ENCODE measurements at regions not wholly inside any gene's neighbourhood (a gene's known extent, or its start where the extent isn't known, plus 50 kb on each side); places are given as distances from the start of the nearest gene placed in this dataset.

DNA sequence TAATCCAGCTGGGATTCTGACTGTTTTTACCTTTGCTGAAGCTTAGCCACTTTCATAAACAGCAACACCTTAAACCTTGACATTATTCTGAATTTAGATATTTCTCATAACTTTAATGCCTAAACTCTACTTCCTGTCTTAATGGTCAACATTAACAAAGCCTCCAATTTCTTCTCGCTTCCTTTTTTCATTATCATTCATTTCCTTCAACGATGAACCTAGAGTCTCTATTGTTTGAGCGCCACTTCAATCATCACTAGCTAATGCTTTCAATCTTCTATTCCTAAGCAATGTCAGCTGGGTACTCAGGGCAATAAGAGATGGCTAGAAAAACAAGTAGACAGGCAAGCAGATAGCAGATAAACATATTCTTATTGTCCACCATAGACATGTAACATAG, 96.6 kb upstream of the TMEM196 start:
- Histone ChIP-seq H3K9me3 (ENCODE audit: control insufficient read depth in 2 of 2, insufficient read depth in 1 of 2, low read length in 1 of 2) (no peaks in the 10 kb centered on the region), H3K27me3 (ENCODE audit: control insufficient read depth in 2 of 2, insufficient read depth in 1 of 2, low read length in 1 of 2) (no peaks in the 10 kb centered on the region), H3K36me3 (ENCODE audit: control insufficient read depth in 2 of 2, insufficient read depth in 2 of 2, low read length in 1 of 2) (no peaks in the 10 kb centered on the region), H3K27ac (ENCODE audit: low read depth in 1 of 2, low read length in 1 of 2) (no peak overlapping the region), H3K4me3 (ENCODE audit: low read length in 2 of 2) (no peak overlapping the region), H3K4me1 (ENCODE audit: control insufficient read depth in 2 of 2, insufficient read depth in 2 of 2, low read length in 2 of 2) (no peaks in the 10 kb centered on the region)
- no peak for DNase-seq (ENCODE audit: low read depth in 6 of 9, low spot score in 9 of 9)
- WGBS: 93% methylated on average over 3 of the region's 3 CpGs

DNA sequence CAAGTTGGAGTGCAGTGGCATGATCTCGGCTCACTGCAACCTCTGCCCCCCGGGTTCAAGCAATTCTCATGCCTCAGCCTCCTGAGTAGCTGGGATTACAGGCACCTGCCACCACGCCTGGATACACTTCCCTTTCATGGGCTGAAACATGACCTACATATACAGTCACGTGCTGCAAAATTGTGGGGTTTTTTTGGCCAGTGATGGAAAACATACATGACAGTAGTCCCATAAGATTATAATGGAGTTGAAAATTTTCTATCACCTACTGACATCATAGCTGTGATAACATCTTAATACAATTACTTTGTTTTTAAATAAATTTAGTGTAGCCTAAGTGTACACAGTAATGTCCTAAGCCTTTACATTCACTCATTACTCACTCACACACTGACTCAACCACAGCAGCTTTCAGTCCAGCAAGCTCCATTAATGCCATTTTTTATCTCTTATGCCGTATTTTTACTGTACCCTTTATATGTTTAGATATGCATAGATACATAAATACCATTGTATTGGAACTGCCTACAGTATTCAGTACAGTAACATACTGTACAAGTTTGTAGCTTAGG, 79.9 kb upstream of the TMEM196 start:
- no peaks in the 10 kb centered on the region for H3K4me1 ChIP-seq (ENCODE audit: control insufficient read depth in 2 of 2, insufficient read depth in 2 of 2, low read length in 2 of 2)
- H3K9me3 ChIP-seq (ENCODE audit: control insufficient read depth in 2 of 2, insufficient read depth in 1 of 2, low read length in 1 of 2): no peaks in the 10 kb centered on the region
- 88% methylated on average over 5 of the region's 5 CpGs for WGBS
- no peaks in the 10 kb centered on the region for H3K36me3 ChIP-seq (ENCODE audit: control insufficient read depth in 2 of 2, insufficient read depth in 2 of 2, low read length in 1 of 2)
- no peak for DNase-seq (ENCODE audit: low read depth in 6 of 9, low spot score in 9 of 9)
- H3K4me3 ChIP-seq (ENCODE audit: low read length in 2 of 2): no peak overlapping the region
- no peak overlapping the region for H3K27ac ChIP-seq (ENCODE audit: low read depth in 1 of 2, low read length in 1 of 2)
- H3K27me3 ChIP-seq (ENCODE audit: control insufficient read depth in 2 of 2, insufficient read depth in 1 of 2, low read length in 1 of 2): no peaks in the 10 kb centered on the region

DNA sequence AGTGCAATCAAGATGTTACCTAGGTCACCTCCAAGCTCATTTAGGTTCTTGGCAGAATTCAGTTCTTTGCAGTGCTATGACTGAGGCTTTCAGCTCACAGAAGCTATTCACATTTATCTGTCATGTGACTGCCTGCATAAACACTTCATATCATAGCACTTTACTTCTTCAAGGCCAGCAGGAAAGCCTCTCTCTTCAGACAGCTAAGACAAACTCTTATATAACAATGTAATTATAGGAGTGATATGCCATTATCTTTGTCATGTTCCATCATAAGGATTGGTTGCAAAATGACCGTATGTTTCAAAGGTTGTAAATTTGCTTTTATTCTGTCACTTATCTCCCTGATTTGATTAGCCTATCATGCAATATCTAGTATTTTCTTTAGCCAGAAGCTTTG, 78.8 kb upstream of the TMEM196 start:
- H3K9me3 ChIP-seq (ENCODE audit: control insufficient read depth in 2 of 2, insufficient read depth in 1 of 2, low read length in 1 of 2): no peaks in the 10 kb centered on the region
- WGBS: 92% methylated on average over 1 of the region's 1 CpG

DNA sequence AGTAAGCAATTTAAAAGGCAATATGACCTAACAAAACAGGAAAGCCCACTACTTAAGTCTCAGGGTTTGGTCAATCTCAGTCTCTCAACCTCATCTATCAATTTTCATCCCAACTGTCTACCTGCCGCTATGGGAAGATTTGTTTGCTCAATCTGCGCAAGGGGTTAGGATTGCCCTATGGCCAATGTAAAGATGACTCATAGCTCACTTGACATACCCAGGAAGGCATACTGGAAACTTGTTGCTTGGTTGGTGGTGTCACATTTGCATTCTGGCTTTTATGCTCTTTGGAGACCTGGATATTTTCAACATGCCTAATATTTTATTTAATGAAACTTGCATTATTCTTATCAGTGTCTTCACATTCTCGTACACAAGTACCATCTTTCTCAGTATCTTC, 78.1 kb upstream of the TMEM196 start:
- DNase-seq (ENCODE audit: low read depth in 6 of 9, low spot score in 9 of 9): no peak
- H3K9me3 ChIP-seq (ENCODE audit: control insufficient read depth in 2 of 2, insufficient read depth in 1 of 2, low read length in 1 of 2): no peaks in the 10 kb centered on the region
- 96% methylated on average over 3 of the region's 3 CpGs for WGBS
- H3K27ac ChIP-seq (ENCODE audit: low read depth in 1 of 2, low read length in 1 of 2): no peak overlapping the region
- no peaks in the 10 kb centered on the region for H3K4me1 ChIP-seq (ENCODE audit: control insufficient read depth in 2 of 2, insufficient read depth in 2 of 2, low read length in 2 of 2)
- H3K36me3 ChIP-seq (ENCODE audit: control insufficient read depth in 2 of 2, insufficient read depth in 2 of 2, low read length in 1 of 2): no peaks in the 10 kb centered on the region
- no peak overlapping the region for H3K4me3 ChIP-seq (ENCODE audit: low read length in 2 of 2)
- H3K27me3 ChIP-seq (ENCODE audit: control insufficient read depth in 2 of 2, insufficient read depth in 1 of 2, low read length in 1 of 2): no peaks in the 10 kb centered on the region

More for the DNA sequence above, 78.8 kb upstream of the TMEM196 start:
- no peaks in the 10 kb centered on the region for H3K27me3 ChIP-seq (ENCODE audit: control insufficient read depth in 2 of 2, insufficient read depth in 1 of 2, low read length in 1 of 2)
- no peak for DNase-seq (ENCODE audit: low read depth in 6 of 9, low spot score in 9 of 9)
- H3K4me3 ChIP-seq (ENCODE audit: low read length in 2 of 2): no peak overlapping the region
- H3K36me3 ChIP-seq (ENCODE audit: control insufficient read depth in 2 of 2, insufficient read depth in 2 of 2, low read length in 1 of 2): no peaks in the 10 kb centered on the region
- no peaks in the 10 kb centered on the region for H3K4me1 ChIP-seq (ENCODE audit: control insufficient read depth in 2 of 2, insufficient read depth in 2 of 2, low read length in 2 of 2)
- H3K27ac ChIP-seq (ENCODE audit: low read depth in 1 of 2, low read length in 1 of 2): no peak overlapping the region

DNA sequence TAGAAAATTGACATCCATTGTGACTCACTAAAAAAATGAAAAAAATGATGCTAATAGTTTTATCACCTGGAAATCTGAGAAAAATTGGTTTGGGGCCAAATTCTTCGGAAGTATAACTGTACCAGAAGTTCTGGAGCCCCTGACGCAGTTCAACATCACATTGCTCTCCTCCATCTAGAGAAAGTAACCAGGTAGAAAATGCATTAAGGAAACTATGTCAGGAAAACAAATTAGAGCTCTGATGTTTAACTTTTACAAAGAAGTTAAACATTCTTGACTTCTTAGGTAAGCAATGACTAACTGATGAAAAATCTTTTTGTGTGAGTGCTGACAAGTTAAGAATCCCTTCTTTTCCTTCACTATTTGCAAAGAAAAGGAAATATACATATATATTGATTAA, 61.1 kb upstream of the TMEM196 start:
- no peak overlapping the region for H3K4me3 ChIP-seq (ENCODE audit: low read length in 2 of 2)
- H3K27ac ChIP-seq (ENCODE audit: low read depth in 1 of 2, low read length in 1 of 2): no peak overlapping the region
- H3K27me3 ChIP-seq (ENCODE audit: control insufficient read depth in 2 of 2, insufficient read depth in 1 of 2, low read length in 1 of 2): no peaks in the 10 kb centered on the region
- H3K9me3 ChIP-seq (ENCODE audit: control insufficient read depth in 2 of 2, insufficient read depth in 1 of 2, low read length in 1 of 2): no peaks in the 10 kb centered on the region
- 88% methylated on average over 2 of the region's 2 CpGs for WGBS
- DNase-seq (ENCODE audit: low read depth in 6 of 9, low spot score in 9 of 9): no peak
- no peaks in the 10 kb centered on the region for H3K4me1 ChIP-seq (ENCODE audit: control insufficient read depth in 2 of 2, insufficient read depth in 2 of 2, low read length in 2 of 2)
- no peaks in the 10 kb centered on the region for H3K36me3 ChIP-seq (ENCODE audit: control insufficient read depth in 2 of 2, insufficient read depth in 2 of 2, low read length in 1 of 2)

DNA sequence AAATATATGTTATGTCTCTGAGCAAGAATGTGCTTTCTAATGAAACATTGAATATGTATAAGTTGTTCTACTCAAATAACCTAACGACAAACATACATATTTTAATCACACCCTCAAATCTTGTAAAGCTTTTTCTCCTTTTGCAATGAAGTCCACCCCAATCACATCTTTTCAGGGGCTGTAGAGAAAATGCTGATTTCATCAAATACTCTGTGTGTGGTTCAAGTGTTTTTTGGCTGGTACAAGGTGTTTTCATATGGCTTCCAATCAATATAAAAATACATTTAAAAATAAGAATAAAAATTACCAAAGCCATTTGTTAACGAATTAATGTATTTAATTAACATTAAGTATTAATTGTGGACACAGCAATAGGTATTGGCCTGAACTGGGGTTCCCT, 57.2 kb upstream of the TMEM196 start:
- Histone ChIP-seq H3K27me3 (ENCODE audit: control insufficient read depth in 2 of 2, insufficient read depth in 1 of 2, low read length in 1 of 2) (no peaks in the 10 kb centered on the region), H3K4me1 (ENCODE audit: control insufficient read depth in 2 of 2, insufficient read depth in 2 of 2, low read length in 2 of 2) (no peaks in the 10 kb centered on the region), H3K9me3 (ENCODE audit: control insufficient read depth in 2 of 2, insufficient read depth in 1 of 2, low read length in 1 of 2) (no peaks in the 10 kb centered on the region), H3K36me3 (ENCODE audit: control insufficient read depth in 2 of 2, insufficient read depth in 2 of 2, low read length in 1 of 2) (no peaks in the 10 kb centered on the region), H3K4me3 (ENCODE audit: low read length in 2 of 2) (no peak overlapping the region), H3K27ac (ENCODE audit: low read depth in 1 of 2, low read length in 1 of 2) (no peak overlapping the region)
- DNase-seq (ENCODE audit: low read depth in 6 of 9, low spot score in 9 of 9): no peak
- WGBS: 81% methylated on average over 2 of the region's 2 CpGs
